Activated CD8-positive, alpha-beta memory T cell treated with anti-CD3 and anti-CD28 coated beads, Interleukin-2, amount 10 ng/mL, durations not matched to agents 7 days and 5 days (primary cell): ENCODE measurements at regions not wholly inside any gene's neighbourhood (a gene's known extent, or its start where the extent isn't known, plus 50 kb on each side); places are given as distances from the start of the nearest gene placed in this dataset.

ENCODE experiments used
- ATAC-seq: fragments of 150-1000 bp; cut with Tn5 transposase; one replicate; pipeline ENCODE4 v1.10.0; 2021; ENCODE audit warnings: moderate library complexity
- CTCF ChIA-PET: fragments of 350-600 bp; sonication (Branson Sonifier 250); formaldehyde crosslinking; loops from one replicate; lab custom pipeline; 2021; ENCODE audit warnings: antibody characterized with exemption; lab: Charles Lee
- DNase-seq: peaks from one replicate; pipeline ENCODE4 v3.0.0-alpha.2; 2020
- H3K27ac Mint-ChIP-seq: one replicate; pipeline ENCODE4 v1.8.0; 2021; ENCODE audit warnings: mild to moderate bottlenecking, mixed read lengths
- H3K27me3 Mint-ChIP-seq: one replicate; pipeline ENCODE4 v1.8.0; 2021; ENCODE audit warnings: mixed read lengths
- H3K36me3 Mint-ChIP-seq: one replicate; pipeline ENCODE4 v1.8.0; 2021; ENCODE audit warnings: mild to moderate bottlenecking, mixed read lengths
- H3K4me1 Mint-ChIP-seq: one replicate; pipeline ENCODE4 v1.8.0; 2021; ENCODE audit warnings: mixed read lengths
- H3K4me3 Mint-ChIP-seq: one replicate; pipeline ENCODE4 v1.8.0; 2021; ENCODE audit warnings: mild to moderate bottlenecking, moderate library complexity, mixed read lengths
- H3K9me3 Mint-ChIP-seq: one replicate; pipeline ENCODE4 v1.8.0; 2022; ENCODE audit warnings: low read depth, mixed read lengths

GRCh38 chr11:44397586-44398178 lies 87.7 kb upstream of the ALX4 start:
- no peak overlapping the region for H3K27ac Mint-ChIP-seq
- H3K4me3 Mint-ChIP-seq = no peak overlapping the region
- peaks cover 12% of the 10 kb centered on the region for H3K27me3 Mint-ChIP-seq
- no peaks in the 10 kb centered on the region for H3K4me1 Mint-ChIP-seq
- ATAC-seq (no peak), DNase-seq (no peak)
- H3K9me3 Mint-ChIP-seq = no peaks in the 10 kb centered on the region
- H3K36me3 Mint-ChIP-seq = no peaks in the 10 kb centered on the region
- CTCF ChIA-PET = interaction anchor here (0.6 kb wide), 1 partner anchor 220 kb away, joined by 5 read pairs; no protein-coding TSS in a partner anchor

GRCh38 chr11:44398266-44399030 lies 88.5 kb upstream of the ALX4 start:
- no peaks in the 10 kb centered on the region for H3K4me1 Mint-ChIP-seq
- no peaks in the 10 kb centered on the region for H3K9me3 Mint-ChIP-seq
- H3K36me3 Mint-ChIP-seq = no peaks in the 10 kb centered on the region
- ATAC-seq (no peak), DNase-seq (no peak)
- peaks cover 12% of the 10 kb centered on the region for H3K27me3 Mint-ChIP-seq
- H3K4me3 Mint-ChIP-seq = no peak overlapping the region
- CTCF ChIA-PET = no interaction called here
- H3K27ac Mint-ChIP-seq = no peak overlapping the region

GRCh38 chr11:44399968-44400367 lies 90.0 kb upstream of the ALX4 start:
- DNase-seq (no peak), ATAC-seq (no peak)
- Mint-ChIP-seq H3K27ac (no peak overlapping the region), H3K27me3 (peaks cover 7% of the 10 kb centered on the region), H3K4me3 (no peak overlapping the region), H3K36me3 (no peaks in the 10 kb centered on the region), H3K9me3 (no peaks in the 10 kb centered on the region), H3K4me1 (no peaks in the 10 kb centered on the region)
- CTCF ChIA-PET = no interaction called here

GRCh38 chr11:44400431-44400830 lies 90.5 kb upstream of the ALX4 start:
- Mint-ChIP-seq H3K27ac (no peak overlapping the region), H3K9me3 (no peaks in the 10 kb centered on the region), H3K4me1 (no peaks in the 10 kb centered on the region), H3K27me3 (peaks cover 6% of the 10 kb centered on the region), H3K4me3 (no peak overlapping the region), H3K36me3 (no peaks in the 10 kb centered on the region)
- DNase-seq (no peak), ATAC-seq (no peak)
- CTCF ChIA-PET = no interaction called here

- no peak overlapping the region for H3K4me3 Mint-ChIP-seq
- ATAC-seq = no peak
- CTCF ChIA-PET = no interaction called here
- no peaks in the 10 kb centered on the region for H3K36me3 Mint-ChIP-seq
- peaks cover 4% of the 10 kb centered on the region for H3K27me3 Mint-ChIP-seq
- no peaks in the 10 kb centered on the region for H3K9me3 Mint-ChIP-seq
- no peak overlapping the region for H3K27ac Mint-ChIP-seq
- no peaks in the 10 kb centered on the region for H3K4me1 Mint-ChIP-seq
- DNase-seq = no peak
Measured at GRCh38 chr11:44402466-44403075, 92.6 kb upstream of the ALX4 start.

- ATAC-seq = no peak
Measured at GRCh38 chr11:44403176-44403575, 93.2 kb upstream of the ALX4 start.

GRCh38 chr11:44403587-44404273 lies 93.8 kb upstream of the ALX4 start:
- ATAC-seq = no peak
- H3K27ac Mint-ChIP-seq = no peak overlapping the region
- H3K9me3 Mint-ChIP-seq = no peaks in the 10 kb centered on the region
- no peaks in the 10 kb centered on the region for H3K36me3 Mint-ChIP-seq
- H3K27me3 Mint-ChIP-seq = peaks cover 4% of the 10 kb centered on the region
- DNase-seq = no peak
- H3K4me3 Mint-ChIP-seq = no peak overlapping the region
- H3K4me1 Mint-ChIP-seq = no peaks in the 10 kb centered on the region
- CTCF ChIA-PET = interaction anchor here (1.0 to 1.4 kb wide), 2 partner anchors 16 to 523 kb away, joined by 3 read pairs; no protein-coding TSS in a partner anchor

More at GRCh38 chr11:44403176-44403575, 93.2 kb upstream of the ALX4 start:
- CTCF ChIA-PET = no interaction called here
- H3K4me3 Mint-ChIP-seq = no peak overlapping the region
- H3K9me3 Mint-ChIP-seq = no peaks in the 10 kb centered on the region
- no peaks in the 10 kb centered on the region for H3K4me1 Mint-ChIP-seq
- H3K27ac Mint-ChIP-seq = no peak overlapping the region
- peaks cover 4% of the 10 kb centered on the region for H3K27me3 Mint-ChIP-seq
- H3K36me3 Mint-ChIP-seq = no peaks in the 10 kb centered on the region
- no peak for DNase-seq

- H3K36me3 Mint-ChIP-seq = no peaks in the 10 kb centered on the region
- DNase-seq = no peak
- no peak for ATAC-seq
- CTCF ChIA-PET = interaction anchor here (1.0 to 1.4 kb wide), 2 partner anchors 15 to 523 kb away, joined by 3 read pairs; no protein-coding TSS in a partner anchor
- no peaks in the 10 kb centered on the region for H3K4me1 Mint-ChIP-seq
- no peak overlapping the region for H3K27ac Mint-ChIP-seq
- peaks cover 4% of the 10 kb centered on the region for H3K27me3 Mint-ChIP-seq
- H3K9me3 Mint-ChIP-seq = no peaks in the 10 kb centered on the region
- no peak overlapping the region for H3K4me3 Mint-ChIP-seq
Measured at GRCh38 chr11:44404301-44404700, 94.4 kb upstream of the ALX4 start.

- peaks cover 4% of the 10 kb centered on the region for H3K27me3 Mint-ChIP-seq
- DNase-seq = no peak
- no peaks in the 10 kb centered on the region for H3K36me3 Mint-ChIP-seq
- H3K4me3 Mint-ChIP-seq = no peak overlapping the region
- H3K4me1 Mint-ChIP-seq = no peaks in the 10 kb centered on the region
- no peak overlapping the region for H3K27ac Mint-ChIP-seq
- no peak for ATAC-seq
- CTCF ChIA-PET = interaction anchor here (1.4 kb wide), 1 partner anchor 522 kb away, joined by 3 read pairs; no protein-coding TSS in a partner anchor
- H3K9me3 Mint-ChIP-seq = no peaks in the 10 kb centered on the region
Measured at GRCh38 chr11:44404736-44405395, 94.9 kb upstream of the ALX4 start.

- CTCF ChIA-PET = no interaction called here
- DNase-seq (no peak), ATAC-seq (no peak)
- Mint-ChIP-seq H3K4me1 (no peaks in the 10 kb centered on the region), H3K36me3 (no peaks in the 10 kb centered on the region), H3K27ac (no peak overlapping the region), H3K4me3 (no peak overlapping the region), H3K9me3 (peaks cover 3% of the 10 kb centered on the region), H3K27me3 (peaks cover 15% of the 10 kb centered on the region)
Measured at GRCh38 chr11:44407211-44407996, 97.5 kb upstream of the ALX4 start.

- H3K4me1 Mint-ChIP-seq = no peaks in the 10 kb centered on the region
- DNase-seq (no peak), ATAC-seq (no peak)
- H3K36me3 Mint-ChIP-seq = no peaks in the 10 kb centered on the region
- peaks cover 3% of the 10 kb centered on the region for H3K9me3 Mint-ChIP-seq
- H3K27me3 Mint-ChIP-seq = peaks cover 18% of the 10 kb centered on the region
- H3K27ac Mint-ChIP-seq = no peak overlapping the region
- CTCF ChIA-PET = no interaction called here
- H3K4me3 Mint-ChIP-seq = no peak overlapping the region
Measured at GRCh38 chr11:44408141-44408540, 98.2 kb upstream of the ALX4 start.

- peaks cover 3% of the 10 kb centered on the region for H3K9me3 Mint-ChIP-seq
- H3K4me3 Mint-ChIP-seq = no peak overlapping the region
- no peaks in the 10 kb centered on the region for H3K36me3 Mint-ChIP-seq
- DNase-seq = no peak
- CTCF ChIA-PET = no interaction called here
- peaks cover 19% of the 10 kb centered on the region for H3K27me3 Mint-ChIP-seq
- no peak for ATAC-seq
- H3K27ac Mint-ChIP-seq = no peak overlapping the region
- H3K4me1 Mint-ChIP-seq = no peaks in the 10 kb centered on the region
Measured at GRCh38 chr11:44408711-44409470, 99.0 kb upstream of the ALX4 start.
